ENCODE measurements at regions not wholly inside any gene's neighbourhood (a gene's known extent, or its start where the extent isn't known, plus 50 kb on each side); places are given as distances from the start of the nearest gene placed in this dataset.

GRCh38 chr9:94165592-94166235 lies 81.5 kb downstream of the PTPDC1 start:
- TF ChIP-seq CTCF (IDR thresholded peaks at IDR 0.05): peak in 1 of 2 donors; percentile 45
- H3K27ac ChIP-seq: peak overlapping the region; percentile 99 to 100
- intact Hi-C loops (cut with DNase I): no loop called here
- ATAC-seq: peak; percentile 94
- H3K4me3 ChIP-seq: peak overlapping the region; percentile 54 to 75
- no peaks in the 10 kb centered on the region for H3K9me3 ChIP-seq
- peak; percentile 97 to 99 (median 99) for DNase-seq
- H3K36me3 ChIP-seq: no peaks in the 10 kb centered on the region
- H3K4me1 ChIP-seq: peaks cover 25 to 42% of the 10 kb centered on the region in 2 donors
- H3K27me3 ChIP-seq: no peaks in the 10 kb centered on the region

- H3K36me3 ChIP-seq: peaks cover 0 to 3% of the 10 kb centered on the region in 2 donors
- H3K27me3 ChIP-seq: no peaks in the 10 kb centered on the region
- peaks cover 25 to 49% of the 10 kb centered on the region in 2 donors for H3K4me1 ChIP-seq
- no peaks in the 10 kb centered on the region for H3K9me3 ChIP-seq
- ATAC-seq: peak; percentile 81
- peak; percentile 96 to 99 (median 98) for DNase-seq
- TF ChIP-seq CTCF (IDR thresholded peaks at IDR 0.05): no peak
- peak overlapping the region; percentile 99 to 100 for H3K27ac ChIP-seq
- H3K4me3 ChIP-seq: peak overlapping the region; percentile 54 to 75
- intact Hi-C loops (cut with DNase I): no loop called here
These were observed 82.1 kb downstream of the PTPDC1 start for GRCh38 chr9:94166236-94166975.

GRCh38 chr9:94166976-94167346 lies 82.7 kb downstream of the PTPDC1 start:
- intact Hi-C loops (cut with DNase I): no loop called here
- DNase-seq (no peak), ATAC-seq (peak; percentile 29)
- Histone ChIP-seq H3K4me1 (peaks cover 26 to 54% of the 10 kb centered on the region in 2 donors), H3K9me3 (no peaks in the 10 kb centered on the region), H3K4me3 (peak overlapping the region; percentile 54 to 75), H3K27ac (peak overlapping the region; percentile 99 to 100), H3K36me3 (peaks cover 0 to 8% of the 10 kb centered on the region in 2 donors), H3K27me3 (no peaks in the 10 kb centered on the region)
- no peak for TF ChIP-seq CTCF (IDR thresholded peaks at IDR 0.05)

- H3K4me1 ChIP-seq: peaks cover 30 to 59% of the 10 kb centered on the region in 2 donors
- no peak for ATAC-seq
- H3K9me3 ChIP-seq: no peaks in the 10 kb centered on the region
- DNase-seq: no peak
- intact Hi-C loops (cut with DNase I): no loop called here
- peak overlapping the region; percentile 99 to 100 for H3K27ac ChIP-seq
- TF ChIP-seq CTCF (IDR thresholded peaks at IDR 0.05): no peak
- H3K4me3 ChIP-seq: peak overlapping the region; percentile 54 to 75
- no peaks in the 10 kb centered on the region for H3K27me3 ChIP-seq
- peaks cover 0 to 10% of the 10 kb centered on the region in 2 donors for H3K36me3 ChIP-seq
These were observed 83.2 kb downstream of the PTPDC1 start for GRCh38 chr9:94167376-94167890.
